ENCODE measurements at regions not wholly inside any gene's neighbourhood (a gene's known extent, or its start where the extent isn't known, plus 50 kb on each side); places are given as distances from the start of the nearest gene placed in this dataset.

- TF ChIP-seq, protein P1, sequence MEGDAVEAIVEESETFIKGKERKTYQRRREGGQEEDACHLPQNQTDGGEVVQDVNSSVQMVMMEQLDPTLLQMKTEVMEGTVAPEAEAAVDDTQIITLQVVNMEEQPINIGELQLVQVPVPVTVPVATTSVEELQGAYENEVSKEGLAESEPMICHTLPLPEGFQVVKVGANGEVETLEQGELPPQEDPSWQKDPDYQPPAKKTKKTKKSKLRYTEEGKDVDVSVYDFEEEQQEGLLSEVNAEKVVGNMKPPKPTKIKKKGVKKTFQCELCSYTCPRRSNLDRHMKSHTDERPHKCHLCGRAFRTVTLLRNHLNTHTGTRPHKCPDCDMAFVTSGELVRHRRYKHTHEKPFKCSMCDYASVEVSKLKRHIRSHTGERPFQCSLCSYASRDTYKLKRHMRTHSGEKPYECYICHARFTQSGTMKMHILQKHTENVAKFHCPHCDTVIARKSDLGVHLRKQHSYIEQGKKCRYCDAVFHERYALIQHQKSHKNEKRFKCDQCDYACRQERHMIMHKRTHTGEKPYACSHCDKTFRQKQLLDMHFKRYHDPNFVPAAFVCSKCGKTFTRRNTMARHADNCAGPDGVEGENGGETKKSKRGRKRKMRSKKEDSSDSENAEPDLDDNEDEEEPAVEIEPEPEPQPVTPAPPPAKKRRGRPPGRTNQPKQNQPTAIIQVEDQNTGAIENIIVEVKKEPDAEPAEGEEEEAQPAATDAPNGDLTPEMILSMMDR (conservative IDR thresholded peaks at IDR 0.05) = no peak
- TF ChIP-seq EZH2 (IDR thresholded peaks at IDR 0.05; ENCODE audit: low read depth) = no peak
Observed at GRCh38 chr13:99629641-99630040, 128.4 kb downstream of the TM9SF2 start.
